ENCODE measurements at regions not wholly inside any gene's neighbourhood (a gene's known extent, or its start where the extent isn't known, plus 50 kb on each side); places are given as distances from the start of the nearest gene placed in this dataset.

GRCh38 chr17:83153681-83154310 is 74.4 kb downstream of the METRNL start:
- Histone ChIP-seq H3K36me3 (ENCODE audit: insufficient read depth, low read length) (no peaks in the 10 kb centered on the region), H4K20me1 (ENCODE audit: insufficient read depth, low read length) (peaks cover 4% of the 10 kb centered on the region), H2AFZ (ENCODE audit: low read depth, low read length) (no peak overlapping the region), H3K79me2 (ENCODE audit: insufficient read depth, low read length) (no peaks in the 10 kb centered on the region), H3K4me1 (ENCODE audit: insufficient read depth, low read length) (no peaks in the 10 kb centered on the region), H3K4me3 (ENCODE audit: low read depth in 1 of 2, low read length in 2 of 2) (no peak overlapping the region), H3K27ac (ENCODE audit: low read length) (no peak overlapping the region), H3K9me3 (ENCODE audit: insufficient read depth, low read length, severe bottlenecking) (no peaks in the 10 kb centered on the region), H3K4me2 (ENCODE audit: insufficient read depth, low read length) (no peak overlapping the region), H3K9ac (ENCODE audit: low read depth, low read length) (no peak overlapping the region), H3K27me3 (ENCODE audit: insufficient read depth, low read length, poor library complexity) (peaks cover 12% of the 10 kb centered on the region)
- TF ChIP-seq CTCF (IDR thresholded peaks at IDR 0.05; ENCODE audit: borderline replicate concordance, extremely low read depth, low read length, poor library complexity, severe bottlenecking) (no peak), EZH2 (IDR thresholded peaks at IDR 0.05; ENCODE audit: borderline replicate concordance, low read depth, low read length, severe bottlenecking) (no peak)
- no peak for DNase-seq
- ATAC-seq (ENCODE audit: insufficient read depth, low read depth) = no peak

GRCh38 chr17:83154311-83155127 is 75.1 kb downstream of the METRNL start:
- H3K36me3 ChIP-seq (ENCODE audit: insufficient read depth, low read length) = no peaks in the 10 kb centered on the region
- TF ChIP-seq EZH2 (IDR thresholded peaks at IDR 0.05; ENCODE audit: borderline replicate concordance, low read depth, low read length, severe bottlenecking) (no peak), CTCF (IDR thresholded peaks at IDR 0.05; ENCODE audit: borderline replicate concordance, extremely low read depth, low read length, poor library complexity, severe bottlenecking) (no peak)
- H3K79me2 ChIP-seq (ENCODE audit: insufficient read depth, low read length) = no peaks in the 10 kb centered on the region
- peaks cover 4% of the 10 kb centered on the region for H4K20me1 ChIP-seq (ENCODE audit: insufficient read depth, low read length)
- H3K27me3 ChIP-seq (ENCODE audit: insufficient read depth, low read length, poor library complexity) = peaks cover 14% of the 10 kb centered on the region
- no peak overlapping the region for H2AFZ ChIP-seq (ENCODE audit: low read depth, low read length)
- H3K4me2 ChIP-seq (ENCODE audit: insufficient read depth, low read length) = no peak overlapping the region
- DNase-seq (no peak), ATAC-seq (ENCODE audit: insufficient read depth, low read depth) (no peak)
- no peak overlapping the region for H3K9ac ChIP-seq (ENCODE audit: low read depth, low read length)
- no peaks in the 10 kb centered on the region for H3K9me3 ChIP-seq (ENCODE audit: insufficient read depth, low read length, severe bottlenecking)
- no peak overlapping the region for H3K4me3 ChIP-seq (ENCODE audit: low read depth in 1 of 2, low read length in 2 of 2)
- no peaks in the 10 kb centered on the region for H3K4me1 ChIP-seq (ENCODE audit: insufficient read depth, low read length)
- no peak overlapping the region for H3K27ac ChIP-seq (ENCODE audit: low read length)

GRCh38 chr17:83155128-83156121 is 76.0 kb downstream of the METRNL start:
- Histone ChIP-seq H3K9ac (ENCODE audit: low read depth, low read length) (no peak overlapping the region), H3K4me1 (ENCODE audit: insufficient read depth, low read length) (no peaks in the 10 kb centered on the region), H3K36me3 (ENCODE audit: insufficient read depth, low read length) (no peaks in the 10 kb centered on the region), H3K4me2 (ENCODE audit: insufficient read depth, low read length) (no peak overlapping the region), H3K9me3 (ENCODE audit: insufficient read depth, low read length, severe bottlenecking) (no peaks in the 10 kb centered on the region), H3K4me3 (ENCODE audit: low read depth in 1 of 2, low read length in 2 of 2) (no peak overlapping the region), H3K27ac (ENCODE audit: low read length) (no peak overlapping the region), H4K20me1 (ENCODE audit: insufficient read depth, low read length) (peaks cover 4% of the 10 kb centered on the region), H2AFZ (ENCODE audit: low read depth, low read length) (no peak overlapping the region), H3K79me2 (ENCODE audit: insufficient read depth, low read length) (no peaks in the 10 kb centered on the region), H3K27me3 (ENCODE audit: insufficient read depth, low read length, poor library complexity) (peaks cover 11% of the 10 kb centered on the region)
- ATAC-seq (ENCODE audit: insufficient read depth, low read depth) = no peak
- no peak for DNase-seq
- TF ChIP-seq CTCF (IDR thresholded peaks at IDR 0.05; ENCODE audit: borderline replicate concordance, extremely low read depth, low read length, poor library complexity, severe bottlenecking) = no peak
- no peak for TF ChIP-seq EZH2 (IDR thresholded peaks at IDR 0.05; ENCODE audit: borderline replicate concordance, low read depth, low read length, severe bottlenecking)

All from DND-41 (cell line).